ENCODE measurements at regions not wholly inside any gene's neighbourhood (a gene's known extent, or its start where the extent isn't known, plus 50 kb on each side); places are given as distances from the start of the nearest gene placed in this dataset.

DNA sequence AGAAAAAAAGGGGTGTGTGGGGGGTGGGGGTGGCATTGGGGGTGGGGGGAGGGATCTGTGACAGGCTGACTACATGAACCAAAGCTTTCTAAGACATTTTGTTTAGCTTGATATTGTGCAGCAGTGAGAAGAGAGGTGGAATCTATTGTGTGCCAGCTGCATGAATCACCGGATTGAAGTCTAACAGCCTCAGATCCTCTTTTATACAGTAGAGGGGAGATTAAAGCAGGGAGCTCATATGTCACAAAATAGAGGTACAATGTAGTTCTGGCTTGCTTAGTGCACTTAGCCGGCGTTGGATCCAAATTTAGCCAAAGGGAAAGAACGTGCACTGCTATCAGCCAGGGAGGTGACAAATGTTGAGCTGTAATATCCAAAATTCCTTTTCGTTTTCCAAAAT, 404.2 kb upstream of the CITED2 start:
- no peak for DNase-seq

DNA sequence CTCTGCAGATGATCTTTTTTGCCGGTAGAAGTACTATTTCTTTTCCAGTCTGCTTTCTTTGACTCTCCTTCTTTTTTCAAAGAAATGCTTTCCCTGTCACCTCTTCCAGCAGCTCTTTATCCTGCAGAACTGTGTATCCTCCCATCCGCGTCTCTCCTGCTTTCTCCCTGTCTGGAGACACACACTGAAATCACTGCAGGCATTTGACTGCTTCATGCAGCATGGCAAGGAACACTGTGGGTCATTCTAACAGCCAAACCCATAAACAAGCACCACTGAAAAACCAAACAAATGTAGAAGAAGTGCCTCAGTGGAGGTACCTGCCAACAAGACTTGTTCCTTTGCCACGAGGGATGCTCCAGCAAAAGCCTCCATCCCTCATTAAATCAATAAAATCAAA, 403.7 kb upstream of the CITED2 start:
- DNase-seq, result no peak

DNA sequence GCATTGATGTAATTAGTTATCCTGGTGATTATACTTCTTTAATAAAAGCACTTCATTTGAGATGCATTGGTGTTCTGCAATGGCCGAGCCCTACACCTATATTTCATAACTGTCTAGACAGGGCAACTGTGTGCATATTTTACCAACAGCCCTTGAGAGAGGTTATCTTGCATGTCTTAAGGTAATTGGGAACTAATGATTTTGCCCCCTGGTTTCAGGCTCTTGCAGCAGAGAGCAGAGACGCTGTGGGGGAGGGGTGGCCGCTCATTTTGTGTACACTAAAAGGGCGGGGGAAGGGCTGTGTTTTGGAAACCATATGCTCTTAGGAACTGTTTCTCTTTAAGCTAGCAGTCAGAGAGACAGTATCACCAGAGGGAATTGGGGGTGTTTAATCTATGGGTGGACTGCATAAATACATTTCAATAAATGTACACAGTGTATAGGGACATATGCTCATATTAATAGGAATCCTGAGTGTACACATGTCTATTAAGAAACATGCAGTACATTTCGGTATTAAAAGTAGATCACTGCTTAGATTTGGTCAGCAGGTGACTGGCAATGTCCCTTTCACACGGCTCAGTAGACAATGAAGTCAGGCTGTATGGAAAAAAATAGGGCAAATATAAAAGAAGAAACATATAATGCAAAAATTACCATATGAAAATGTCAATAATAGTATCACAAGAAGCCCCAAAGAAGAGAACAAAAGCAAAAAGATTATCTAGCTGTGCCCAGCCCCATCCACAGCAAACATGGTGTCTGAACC, 402.9 kb upstream of the CITED2 start:
- DNase-seq, result peak in 1 of 2 experiments; percentile 35

DNA sequence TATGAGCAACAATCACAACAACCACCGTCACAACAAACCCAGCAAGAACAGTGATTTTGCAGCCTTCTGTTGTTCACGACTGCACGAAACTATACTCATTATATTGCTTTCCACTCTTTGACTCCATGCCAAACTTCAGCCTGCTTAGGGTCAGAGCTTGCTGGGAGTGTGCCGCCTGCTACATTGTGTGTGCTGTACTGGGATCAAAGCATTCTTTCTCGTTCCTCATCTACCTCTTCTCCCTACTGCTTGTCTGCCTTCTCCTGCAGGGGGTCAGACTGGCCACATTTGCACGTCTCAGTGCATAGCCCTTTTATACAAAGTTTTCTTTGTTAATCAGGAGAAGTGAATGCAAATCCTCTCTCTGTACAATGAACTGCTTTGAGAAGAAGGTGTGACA, 401.6 kb upstream of the CITED2 start:
- peak; percentile 40 to 59 for DNase-seq

DNA sequence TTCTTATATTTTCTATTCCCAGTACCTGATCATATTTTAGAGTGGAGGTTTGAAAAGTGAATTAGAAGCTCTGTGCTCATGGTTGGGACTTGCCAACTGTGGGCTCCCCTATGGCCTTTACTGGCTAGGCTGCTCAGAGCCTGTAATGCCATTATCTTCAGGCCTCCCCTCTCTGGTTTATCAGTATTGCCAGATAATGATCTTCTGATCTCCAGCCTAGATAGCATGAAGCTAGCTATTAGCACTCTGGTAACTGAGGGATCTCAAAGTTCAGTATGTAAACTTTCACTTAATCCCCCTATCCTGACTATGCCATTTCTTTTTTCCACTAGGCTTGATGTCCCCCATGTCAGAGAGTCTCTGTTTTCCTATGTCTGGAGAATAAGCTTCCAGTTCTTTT, 393.7 kb upstream of the CITED2 start:
- no peak for DNase-seq

DNA sequence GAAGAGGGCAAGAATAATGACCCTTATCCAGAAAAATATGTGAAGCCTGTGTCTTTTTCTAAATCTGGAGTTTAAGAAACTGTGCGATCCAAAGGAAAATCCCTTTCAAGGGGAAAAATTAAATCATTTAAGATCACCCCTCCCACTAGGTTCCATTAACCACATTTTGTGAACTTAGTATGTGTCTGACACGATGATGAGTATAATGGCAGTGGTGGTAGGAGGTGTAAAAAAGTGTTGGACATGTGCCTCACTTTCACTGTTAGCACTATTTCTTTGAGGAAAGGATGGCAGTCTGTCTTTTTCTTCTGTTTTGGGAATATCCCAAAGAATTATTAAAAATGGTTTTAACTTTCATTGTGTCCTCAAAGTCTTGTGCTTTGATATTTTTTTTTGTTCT, 392.3 kb upstream of the CITED2 start:
- no peak for DNase-seq

DNA sequence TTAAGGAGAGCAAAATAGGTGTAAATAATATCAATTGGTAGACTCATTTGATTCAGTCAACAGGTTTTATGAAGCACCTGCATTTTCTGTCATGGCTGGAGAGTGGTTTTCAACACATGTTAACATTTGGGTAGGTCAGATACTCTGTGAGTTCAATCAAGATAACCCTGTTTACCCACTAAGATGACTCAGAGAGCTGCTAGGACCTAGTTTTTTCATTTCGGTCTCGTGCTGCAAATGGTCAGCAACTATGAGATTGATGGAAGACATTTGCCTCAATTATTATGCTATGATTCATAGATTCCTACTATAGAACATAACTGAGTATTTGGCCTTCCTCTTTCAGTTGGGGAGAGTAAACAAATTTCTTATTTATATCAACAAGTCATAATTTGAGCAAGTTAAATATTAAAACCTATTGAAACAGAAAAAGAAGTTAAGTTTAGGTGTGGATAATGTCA, 391.4 kb upstream of the CITED2 start:
- no peak for DNase-seq

DNA sequence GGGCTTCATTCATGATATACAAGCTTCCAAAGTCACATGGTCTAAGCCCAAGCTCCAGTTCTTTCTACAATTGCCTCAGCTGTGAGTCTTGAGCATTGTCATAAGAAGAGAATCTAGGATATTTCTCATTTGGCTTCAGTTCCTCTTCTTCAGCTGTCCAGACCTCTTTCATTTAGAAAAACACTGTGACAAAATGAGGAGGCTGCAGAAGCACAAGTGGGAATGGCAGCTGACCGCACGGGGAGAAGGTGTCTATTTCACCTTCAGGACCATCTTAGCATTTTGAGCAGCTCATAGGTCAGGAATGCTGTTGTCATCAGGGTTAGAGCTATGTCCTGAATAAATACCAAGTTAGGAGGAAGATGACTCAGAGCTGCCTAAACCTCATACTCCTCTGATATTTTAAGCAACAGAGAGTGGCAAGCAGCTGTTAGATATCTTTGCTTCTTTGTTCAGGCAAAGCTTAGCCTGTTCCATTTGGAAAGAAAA, 390.1 kb upstream of the CITED2 start:
- no peak for DNase-seq

DNA sequence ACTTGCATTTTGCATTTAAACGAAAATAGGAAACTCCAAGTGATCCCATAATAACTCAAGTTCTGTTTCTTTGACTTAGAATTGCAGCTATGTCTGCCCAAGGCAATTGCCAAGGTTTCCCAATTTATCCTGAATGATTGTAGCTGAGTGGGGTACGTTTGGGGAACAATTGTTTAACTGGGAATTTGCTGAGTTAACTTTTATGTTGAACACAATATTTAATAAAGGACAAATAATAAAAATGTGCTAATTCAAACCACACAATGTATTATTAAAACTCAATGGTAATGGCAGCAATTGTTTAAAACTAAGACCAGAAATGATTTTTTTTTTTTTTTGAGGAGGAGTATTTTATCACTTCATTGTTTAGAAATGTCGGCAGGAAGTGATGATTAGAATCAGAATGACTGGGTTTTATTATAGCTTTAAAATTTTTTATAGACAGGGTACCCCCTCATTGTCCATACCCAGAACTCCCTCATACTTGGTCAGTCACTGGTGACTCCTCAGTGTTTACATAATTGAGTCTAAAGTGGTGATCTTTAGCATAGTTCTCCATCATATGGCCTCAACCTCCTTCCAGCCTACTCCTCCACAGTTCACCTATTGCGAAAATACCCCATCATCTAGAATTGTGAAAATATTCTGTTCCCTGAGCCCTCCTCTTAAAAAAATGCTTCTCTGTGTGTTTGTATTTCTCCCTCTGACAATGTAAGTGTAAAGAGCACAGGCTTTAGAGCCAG, 389.2 kb upstream of the CITED2 start:
- DNase-seq, result no peak

DNA sequence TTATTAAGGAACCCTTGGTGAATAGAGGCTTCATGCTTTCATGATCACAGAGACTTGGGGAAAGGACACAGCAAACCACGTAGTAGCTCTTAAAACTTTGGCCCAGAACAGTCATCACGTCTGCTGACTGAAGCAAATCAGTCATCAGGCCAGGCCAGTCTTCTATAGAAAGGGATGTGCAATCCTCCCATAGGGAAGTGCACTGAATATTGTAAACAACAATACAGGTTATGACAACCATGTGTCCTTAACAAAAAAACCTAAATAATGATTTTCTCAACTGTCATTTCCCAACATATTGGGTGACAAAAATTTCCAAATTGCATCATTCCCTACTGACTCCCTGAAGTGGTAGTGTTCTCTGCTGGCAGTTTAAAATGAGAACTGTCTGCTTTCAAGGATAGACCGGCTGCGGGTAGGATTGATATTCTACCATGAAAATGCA, 388.2 kb upstream of the CITED2 start:
- no peak for DNase-seq

DNA sequence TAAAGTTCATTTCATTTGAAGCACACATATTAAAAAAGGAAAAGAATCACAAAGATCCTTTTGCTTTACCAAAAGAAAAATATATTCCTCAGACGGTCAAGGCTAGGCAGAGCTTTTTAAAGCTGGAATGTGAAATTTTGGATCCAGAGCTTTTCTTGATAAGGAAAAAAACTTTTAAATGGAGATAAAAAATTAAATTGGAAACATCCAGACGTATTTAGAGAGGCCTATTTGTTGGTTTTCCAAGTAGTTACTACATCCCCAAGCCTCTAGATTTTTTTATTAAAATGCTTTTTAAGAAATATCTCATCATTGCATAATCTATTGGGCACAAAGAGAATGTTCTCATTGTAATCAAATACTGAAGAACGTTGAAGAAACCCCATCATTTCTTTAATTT, 385.7 kb upstream of the CITED2 start:
- DNase-seq, result no peak

DNA sequence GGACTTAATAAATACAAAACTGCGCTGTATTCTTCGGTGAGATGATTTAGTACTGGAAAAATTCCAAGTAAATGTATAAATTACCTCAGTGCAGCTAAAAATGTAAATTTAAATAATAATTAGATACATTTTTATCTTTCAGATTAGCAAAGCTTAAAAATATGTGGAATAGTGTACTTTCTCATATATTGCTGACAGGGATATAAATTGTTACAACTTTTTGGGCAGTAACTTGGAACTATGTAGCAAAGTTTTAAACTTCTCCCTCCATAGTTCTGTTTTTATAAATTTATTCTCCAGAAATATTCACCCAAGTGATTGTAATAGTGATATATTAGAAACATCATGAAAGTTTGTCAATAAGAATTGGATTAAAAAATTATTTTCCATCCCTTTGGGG, 384.6 kb upstream of the CITED2 start:
- no peak for DNase-seq

DNA sequence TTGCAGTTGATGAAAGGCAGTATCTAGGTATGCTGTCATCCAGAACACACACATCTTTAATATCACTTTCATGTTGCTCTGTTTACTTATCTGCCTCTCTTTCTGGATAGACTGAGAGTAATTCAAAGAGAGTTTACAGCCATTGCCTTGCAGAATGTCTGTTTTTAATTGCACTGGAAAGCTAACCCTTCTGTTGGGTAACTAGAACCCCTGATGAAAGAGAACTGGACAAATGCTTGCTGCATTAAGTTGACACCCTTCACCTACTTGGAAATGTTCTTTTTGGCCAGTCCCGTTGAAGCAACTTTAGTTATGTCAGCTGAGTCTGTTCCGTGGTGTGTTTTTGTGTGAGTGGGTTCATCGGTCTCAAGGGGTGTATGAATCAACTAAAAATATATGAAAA, 383.8 kb upstream of the CITED2 start:
- no peak for DNase-seq

DNA sequence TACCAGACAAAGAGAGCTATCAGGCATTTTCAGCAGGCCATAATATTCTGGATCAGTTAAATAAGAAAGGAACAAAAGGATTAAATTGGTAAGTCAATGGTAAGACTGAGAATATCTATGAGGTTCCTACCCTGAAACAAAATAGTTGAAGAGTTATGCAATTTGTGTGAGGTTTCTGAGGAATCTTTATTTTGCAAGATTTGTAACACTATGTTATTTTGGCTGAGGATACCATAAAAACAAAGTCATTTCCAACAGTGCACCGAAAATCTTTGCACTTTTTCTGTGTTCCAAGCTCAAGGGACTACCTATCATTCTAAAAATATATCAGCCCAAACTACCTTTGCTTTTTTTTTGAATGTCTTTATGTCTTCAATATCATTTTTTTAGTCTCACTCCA, 383.3 kb upstream of the CITED2 start:
- DNase-seq, result no peak

DNA sequence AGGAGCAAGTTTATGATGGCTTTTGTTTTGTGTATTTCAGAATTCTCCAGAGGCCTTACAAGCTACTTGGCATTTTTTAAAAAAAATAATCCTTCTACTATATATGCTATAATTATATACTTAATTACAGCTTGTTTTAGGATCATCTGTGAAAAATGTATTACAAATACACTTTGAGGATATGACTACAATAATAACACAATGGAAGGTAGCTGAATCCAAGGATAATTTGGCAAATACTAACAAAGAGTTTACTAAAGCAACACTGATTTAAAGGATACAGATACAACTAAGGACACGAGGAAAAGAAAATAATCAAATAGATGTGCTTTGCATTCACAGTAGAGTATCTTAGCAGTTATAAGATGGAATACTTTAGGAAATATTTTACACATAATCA, 381.9 kb upstream of the CITED2 start:
- no peak for DNase-seq

DNA sequence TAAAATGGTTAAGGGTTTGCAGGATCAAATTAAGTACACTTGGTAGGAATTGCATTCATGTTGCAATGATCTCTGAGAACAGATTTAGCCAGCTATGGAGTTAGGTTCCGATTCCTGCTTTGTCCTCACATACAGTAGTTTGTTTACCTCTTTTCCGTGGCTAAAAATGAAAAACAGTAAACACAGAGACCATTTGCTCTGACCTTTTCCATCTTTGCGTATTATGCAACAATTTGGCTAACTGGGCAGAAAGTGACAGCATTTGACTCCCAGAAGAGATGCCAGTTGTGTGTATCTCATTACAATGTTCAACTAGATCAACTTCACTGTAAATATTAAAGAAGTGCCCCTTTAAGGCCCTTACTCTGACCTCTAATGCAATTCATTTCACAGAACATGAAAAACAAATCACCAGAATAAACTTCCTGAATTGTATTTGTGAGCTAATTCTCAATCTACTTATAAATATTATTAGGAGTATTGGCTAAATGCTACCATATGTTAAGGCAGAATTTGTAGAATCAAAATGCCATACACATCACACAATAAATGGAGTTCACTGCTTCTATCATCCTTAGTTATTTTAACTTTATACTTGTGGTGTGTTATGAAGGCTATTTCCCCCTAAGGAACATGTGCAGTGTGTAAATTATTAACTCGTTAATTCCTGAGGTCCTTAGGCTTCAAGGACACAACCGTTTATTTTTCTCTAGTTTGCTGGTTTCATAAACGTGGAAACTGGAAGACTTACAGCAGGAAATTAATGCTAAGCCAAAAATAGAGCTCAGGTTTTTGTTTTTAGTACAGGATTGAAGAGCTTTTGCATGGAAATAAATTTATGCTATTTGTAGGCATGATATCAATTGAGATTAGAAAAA, 380.7 kb upstream of the CITED2 start:
- DNase-seq, result no peak

DNA sequence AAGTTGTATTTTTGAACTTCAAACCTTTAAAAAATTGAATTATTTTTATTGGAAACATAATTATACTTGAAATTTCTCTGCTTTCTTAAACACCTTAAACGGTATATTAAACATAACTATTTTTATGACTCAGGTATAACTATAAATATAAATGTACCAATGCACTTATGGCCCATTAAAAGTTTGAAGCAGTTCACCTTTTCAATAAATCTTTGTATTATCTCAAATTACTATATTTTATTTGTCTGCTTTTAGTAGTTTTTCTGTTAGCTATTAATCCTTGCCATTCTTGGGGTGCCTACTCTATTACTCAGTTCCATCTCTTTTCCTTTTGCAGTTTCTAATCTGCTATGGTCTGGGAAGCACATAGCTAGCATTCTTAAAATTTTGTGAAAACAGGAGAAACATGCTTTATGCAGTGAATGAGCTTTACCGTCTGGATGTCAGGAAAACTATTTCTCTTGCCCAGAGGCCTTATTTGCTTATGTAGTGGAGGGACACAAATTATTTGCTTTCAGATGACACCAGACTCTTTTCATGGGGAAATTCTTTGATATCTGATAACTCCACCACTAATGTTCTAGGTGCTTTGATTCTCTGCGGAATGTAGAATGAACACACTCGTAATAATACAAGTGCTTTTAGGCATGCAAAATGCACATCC, 378.9 kb upstream of the CITED2 start:
- peak in 1 of 2 experiments; percentile 15 for DNase-seq

DNA sequence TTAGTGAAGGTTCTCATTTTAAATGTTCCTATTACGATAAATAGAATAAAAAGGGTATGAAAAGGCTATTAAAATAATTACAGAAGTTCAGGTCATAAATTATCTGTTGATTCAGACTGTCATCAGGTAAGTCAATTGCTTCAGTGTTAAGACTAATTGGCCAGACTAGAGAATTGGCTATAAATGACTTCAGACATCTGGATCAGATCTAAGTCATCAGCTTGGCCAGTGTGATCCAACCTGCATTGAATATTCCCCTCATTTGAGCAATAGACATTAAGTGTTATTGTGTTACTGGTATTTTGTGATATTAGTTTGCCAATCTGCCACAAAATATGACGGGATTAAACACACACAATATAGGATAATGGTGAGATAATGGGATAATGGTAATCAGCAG, 377.6 kb upstream of the CITED2 start:
- DNase-seq, result no peak

DNA sequence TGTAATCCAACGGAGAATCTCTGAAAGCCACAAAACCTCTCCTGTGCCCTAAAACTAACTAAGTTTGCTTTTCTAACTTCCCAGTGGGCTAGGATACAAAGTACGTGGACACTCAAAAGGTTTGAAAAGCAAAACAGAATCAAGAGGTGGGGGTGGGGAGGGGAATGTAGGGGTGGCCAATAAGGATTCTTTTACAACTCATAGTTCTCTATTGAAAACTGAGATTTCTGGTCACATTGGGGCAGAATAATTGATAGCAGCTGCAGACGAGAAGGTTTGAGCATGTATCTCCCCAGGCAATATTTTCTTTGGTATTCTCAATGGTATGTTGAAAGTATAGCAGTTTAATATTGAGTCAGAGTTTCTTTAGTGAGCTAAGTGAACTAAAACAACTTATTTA, 376.7 kb upstream of the CITED2 start:
- DNase-seq, result no peak

DNA sequence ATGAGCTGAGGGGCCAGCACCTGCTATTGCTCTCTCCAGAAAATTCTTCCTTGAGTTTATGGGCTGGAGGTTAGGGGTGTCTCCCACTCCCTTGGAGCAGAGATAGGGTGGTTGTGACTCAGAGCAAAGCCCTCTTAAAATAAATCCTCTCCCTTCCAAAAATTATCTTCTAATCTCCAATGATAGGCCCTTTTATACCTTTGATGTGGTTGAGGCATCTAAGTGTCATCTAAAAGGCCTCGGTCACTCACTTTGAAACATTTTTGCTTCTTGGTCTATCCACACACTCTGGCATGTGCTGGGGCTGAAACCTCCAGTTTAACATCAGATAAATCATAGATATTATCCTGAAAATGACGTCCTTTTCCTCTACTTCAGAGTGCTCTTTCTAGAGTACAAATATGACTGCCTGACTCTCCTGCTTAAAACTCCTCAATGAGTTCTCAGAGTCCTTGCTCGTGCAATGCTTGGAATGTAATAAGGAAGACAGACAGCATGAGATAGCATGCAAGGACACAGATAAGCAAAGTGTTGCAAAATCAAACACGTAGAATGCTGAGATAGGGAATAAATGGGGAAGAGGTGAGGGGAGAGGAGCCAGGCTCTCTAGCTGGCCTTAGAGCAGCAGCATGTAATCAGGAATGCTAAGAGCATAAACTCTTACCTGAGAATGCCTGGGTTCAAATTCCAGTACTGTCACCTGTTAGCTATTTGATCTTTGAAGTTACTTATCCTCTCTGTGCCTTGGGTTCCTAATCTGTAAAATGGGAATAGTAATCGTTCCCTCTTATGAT, 374.1 kb upstream of the CITED2 start:
- DNase-seq, result no peak

DNA sequence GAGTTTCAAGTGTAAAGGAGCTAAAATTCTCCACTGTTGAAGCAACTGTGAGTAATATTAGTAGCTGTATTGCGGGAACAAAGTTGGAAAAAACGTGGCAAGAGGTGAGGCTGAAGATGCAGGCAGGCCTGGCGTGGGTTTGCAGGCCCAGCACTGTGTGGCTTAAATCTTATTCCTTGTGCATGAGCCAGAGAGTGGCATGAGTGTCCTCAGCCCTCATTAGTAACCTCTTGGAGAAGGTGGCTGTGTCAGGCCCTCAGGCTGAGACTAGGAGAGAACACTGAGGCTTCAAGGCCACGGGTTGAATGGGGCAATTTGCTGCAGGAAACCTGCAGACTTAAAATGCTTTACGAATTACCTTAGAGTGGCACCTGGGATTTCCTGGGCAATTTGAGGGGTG, 372.7 kb upstream of the CITED2 start:
- no peak for DNase-seq

DNA sequence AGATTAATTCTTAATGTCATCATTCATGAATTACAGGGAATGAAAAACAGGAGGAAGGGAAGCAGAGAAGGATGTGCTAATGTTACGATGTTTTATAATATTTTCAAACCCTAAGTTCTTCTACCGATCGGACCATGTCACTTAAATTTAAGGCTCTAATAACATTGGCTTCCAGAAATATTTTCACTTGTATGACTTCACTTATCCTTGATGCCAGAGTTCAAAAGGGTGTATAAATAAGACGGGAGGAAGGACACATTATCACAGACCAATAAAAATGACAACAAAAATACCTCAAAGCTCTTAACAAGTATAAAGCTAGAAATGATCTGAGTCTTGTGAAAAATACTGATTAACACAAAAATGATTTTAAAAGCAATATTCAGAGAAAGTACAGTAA, 370.4 kb upstream of the CITED2 start:
- no peak for DNase-seq

Data from NCI-H526 (cell line).